ENCODE measurements at regions not wholly inside any gene's neighbourhood (a gene's known extent, or its start where the extent isn't known, plus 50 kb on each side); places are given as distances from the start of the nearest gene placed in this dataset.

- no peak for DNase-seq
- no peak overlapping the region for H3K27ac Mint-ChIP-seq
- no peaks in the 10 kb centered on the region for H3K4me1 Mint-ChIP-seq
- H3K9me3 Mint-ChIP-seq: peaks cover 0 to 10% (median 4%) of the 10 kb centered on the region in 6 donors
- H3K36me3 Mint-ChIP-seq: no peaks in the 10 kb centered on the region
- H3K4me3 Mint-ChIP-seq: no peak overlapping the region
- H3K27me3 Mint-ChIP-seq (ENCODE audit: low read depth in 3 of 3): peaks cover 0 to 5% (median 0%) of the 10 kb centered on the region in 3 donors
Measured at GRCh38 chr4:36944232-36944631, 300.3 kb upstream of the NWD2 start.

GRCh38 chr4:36961420-36961819 is 283.1 kb upstream of the NWD2 start:
- no peaks in the 10 kb centered on the region for H3K4me1 Mint-ChIP-seq
- no peaks in the 10 kb centered on the region for H3K27me3 Mint-ChIP-seq (ENCODE audit: low read depth in 3 of 3)
- H3K27ac Mint-ChIP-seq: no peak overlapping the region
- DNase-seq: no peak
- peaks cover 0 to 12% (median 4%) of the 10 kb centered on the region in 6 donors for H3K9me3 Mint-ChIP-seq
- H3K36me3 Mint-ChIP-seq: no peaks in the 10 kb centered on the region
- H3K4me3 Mint-ChIP-seq: no peak overlapping the region

GRCh38 chr4:36966756-36967460 is 277.6 kb upstream of the NWD2 start:
- Mint-ChIP-seq H3K4me3 (no peak overlapping the region), H3K27ac (no peak overlapping the region), H3K36me3 (no peaks in the 10 kb centered on the region), H3K9me3 (peaks cover 0 to 23% (median 10%) of the 10 kb centered on the region in 6 donors), H3K4me1 (no peaks in the 10 kb centered on the region), H3K27me3 (ENCODE audit: low read depth in 3 of 3) (no peaks in the 10 kb centered on the region)
- no peak for DNase-seq

- H3K27ac Mint-ChIP-seq: no peak overlapping the region
- peaks cover 7 to 21% (median 8%) of the 10 kb centered on the region in 6 donors for H3K9me3 Mint-ChIP-seq
- H3K4me1 Mint-ChIP-seq: no peaks in the 10 kb centered on the region
- no peaks in the 10 kb centered on the region for H3K36me3 Mint-ChIP-seq
- H3K27me3 Mint-ChIP-seq (ENCODE audit: low read depth in 3 of 3): peaks cover 0 to 2% (median 0%) of the 10 kb centered on the region in 3 donors
- H3K4me3 Mint-ChIP-seq: no peak overlapping the region
- DNase-seq: no peak
Measured at GRCh38 chr4:36979533-36979932, 265.0 kb upstream of the NWD2 start.

- no peak for DNase-seq
- Mint-ChIP-seq H3K27ac (no peak overlapping the region), H3K36me3 (peaks cover 0 to 3% (median 0%) of the 10 kb centered on the region in 3 donors), H3K27me3 (ENCODE audit: low read depth in 3 of 3) (peaks cover 0 to 2% (median 2%) of the 10 kb centered on the region in 3 donors), H3K4me3 (no peak overlapping the region), H3K4me1 (no peaks in the 10 kb centered on the region), H3K9me3 (peaks cover 2 to 25% (median 6%) of the 10 kb centered on the region in 6 donors)
Measured at GRCh38 chr4:36990128-36990872, 254.2 kb upstream of the NWD2 start.

- no peaks in the 10 kb centered on the region for H3K4me1 Mint-ChIP-seq
- no peak for DNase-seq
- no peaks in the 10 kb centered on the region for H3K27me3 Mint-ChIP-seq (ENCODE audit: low read depth in 3 of 3)
- no peak overlapping the region for H3K27ac Mint-ChIP-seq
- peaks cover 0 to 16% (median 6%) of the 10 kb centered on the region in 6 donors for H3K9me3 Mint-ChIP-seq
- H3K4me3 Mint-ChIP-seq: no peak overlapping the region
- no peaks in the 10 kb centered on the region for H3K36me3 Mint-ChIP-seq
Measured at GRCh38 chr4:36997727-36998126, 246.8 kb upstream of the NWD2 start.

- Mint-ChIP-seq H3K27me3 (ENCODE audit: low read depth in 3 of 3) (no peaks in the 10 kb centered on the region), H3K27ac (no peak overlapping the region), H3K9me3 (peaks cover 0 to 16% (median 10%) of the 10 kb centered on the region in 6 donors), H3K36me3 (no peaks in the 10 kb centered on the region), H3K4me3 (no peak overlapping the region), H3K4me1 (no peaks in the 10 kb centered on the region)
- DNase-seq: no peak
Measured at GRCh38 chr4:37000281-37000680, 244.3 kb upstream of the NWD2 start.

- Mint-ChIP-seq H3K27ac (no peak overlapping the region), H3K4me1 (no peaks in the 10 kb centered on the region), H3K4me3 (no peak overlapping the region), H3K9me3 (peaks cover 4 to 24% (median 13%) of the 10 kb centered on the region in 6 donors), H3K27me3 (ENCODE audit: low read depth in 3 of 3) (no peaks in the 10 kb centered on the region), H3K36me3 (no peaks in the 10 kb centered on the region)
- DNase-seq: no peak
Measured at GRCh38 chr4:37001688-37002436, 242.7 kb upstream of the NWD2 start.

GRCh38 chr4:37002625-37003024 is 241.9 kb upstream of the NWD2 start:
- no peaks in the 10 kb centered on the region for H3K36me3 Mint-ChIP-seq
- H3K4me3 Mint-ChIP-seq: no peak overlapping the region
- no peak for DNase-seq
- peaks cover 3 to 23% (median 13%) of the 10 kb centered on the region in 6 donors for H3K9me3 Mint-ChIP-seq
- no peak overlapping the region for H3K27ac Mint-ChIP-seq
- no peaks in the 10 kb centered on the region for H3K27me3 Mint-ChIP-seq (ENCODE audit: low read depth in 3 of 3)
- H3K4me1 Mint-ChIP-seq: no peaks in the 10 kb centered on the region

- Mint-ChIP-seq H3K4me1 (no peaks in the 10 kb centered on the region), H3K9me3 (peaks cover 2 to 26% (median 11%) of the 10 kb centered on the region in 6 donors), H3K27me3 (ENCODE audit: low read depth in 3 of 3) (no peaks in the 10 kb centered on the region), H3K27ac (no peak overlapping the region), H3K4me3 (no peak overlapping the region), H3K36me3 (no peaks in the 10 kb centered on the region)
- no peak for DNase-seq
Measured at GRCh38 chr4:37008199-37008598, 236.3 kb upstream of the NWD2 start.

- Mint-ChIP-seq H3K27me3 (ENCODE audit: low read depth in 3 of 3) (no peaks in the 10 kb centered on the region), H3K4me1 (no peaks in the 10 kb centered on the region), H3K9me3 (peaks cover 0 to 21% (median 7%) of the 10 kb centered on the region in 6 donors), H3K4me3 (no peak overlapping the region), H3K36me3 (no peaks in the 10 kb centered on the region), H3K27ac (no peak overlapping the region)
- no peak for DNase-seq
Measured at GRCh38 chr4:37014584-37014983, 230.0 kb upstream of the NWD2 start.

GRCh38 chr4:37015391-37015790 is 229.2 kb upstream of the NWD2 start:
- H3K36me3 Mint-ChIP-seq: no peaks in the 10 kb centered on the region
- no peak for DNase-seq
- no peak overlapping the region for H3K4me3 Mint-ChIP-seq
- no peaks in the 10 kb centered on the region for H3K27me3 Mint-ChIP-seq (ENCODE audit: low read depth in 3 of 3)
- no peaks in the 10 kb centered on the region for H3K4me1 Mint-ChIP-seq
- H3K27ac Mint-ChIP-seq: no peak overlapping the region
- H3K9me3 Mint-ChIP-seq: peaks cover 0 to 12% (median 6%) of the 10 kb centered on the region in 6 donors

GRCh38 chr4:37023504-37023903 is 221.0 kb upstream of the NWD2 start:
- no peak for DNase-seq
- no peak overlapping the region for H3K4me3 Mint-ChIP-seq
- no peaks in the 10 kb centered on the region for H3K36me3 Mint-ChIP-seq
- no peak overlapping the region for H3K27ac Mint-ChIP-seq
- H3K27me3 Mint-ChIP-seq (ENCODE audit: low read depth in 3 of 3): peaks cover 0 to 2% (median 0%) of the 10 kb centered on the region in 3 donors
- no peaks in the 10 kb centered on the region for H3K4me1 Mint-ChIP-seq
- peaks cover 5 to 25% (median 14%) of the 10 kb centered on the region in 6 donors for H3K9me3 Mint-ChIP-seq

GRCh38 chr4:37023996-37024395 is 220.5 kb upstream of the NWD2 start:
- Mint-ChIP-seq H3K4me3 (no peak overlapping the region), H3K9me3 (peaks cover 5 to 25% (median 14%) of the 10 kb centered on the region in 6 donors), H3K27ac (no peak overlapping the region), H3K4me1 (no peaks in the 10 kb centered on the region), H3K27me3 (ENCODE audit: low read depth in 3 of 3) (peaks cover 0 to 2% (median 2%) of the 10 kb centered on the region in 3 donors), H3K36me3 (no peaks in the 10 kb centered on the region)
- DNase-seq: no peak

Data from immature natural killer cell (primary cell).